ENCODE measurements at regions not wholly inside any gene's neighbourhood (a gene's known extent, or its start where the extent isn't known, plus 50 kb on each side); places are given as distances from the start of the nearest gene placed in this dataset.

DNA sequence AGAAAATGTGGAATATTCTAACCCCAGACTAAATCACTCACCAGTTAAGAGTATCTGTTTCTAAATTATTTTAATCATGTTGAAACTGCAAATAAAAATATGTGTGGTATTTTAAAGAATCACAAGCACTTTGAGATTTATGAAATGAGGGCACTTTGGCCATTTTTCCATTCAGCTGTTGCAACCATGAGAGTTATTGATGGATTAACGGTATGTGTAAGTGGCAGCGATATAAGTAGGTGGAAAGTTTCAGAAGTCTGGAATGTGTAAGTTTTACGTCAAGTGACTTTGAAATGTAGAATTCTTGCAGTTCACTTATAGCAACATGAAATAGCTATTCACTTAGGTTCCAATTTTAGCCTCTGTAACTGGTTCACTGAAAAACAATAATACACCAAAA lies 905.1 kb upstream of the SLIT2 start:
- TF ChIP-seq POLR2A (IDR thresholded peaks at IDR 0.05), result no peak
- TF ChIP-seq, protein P1, sequence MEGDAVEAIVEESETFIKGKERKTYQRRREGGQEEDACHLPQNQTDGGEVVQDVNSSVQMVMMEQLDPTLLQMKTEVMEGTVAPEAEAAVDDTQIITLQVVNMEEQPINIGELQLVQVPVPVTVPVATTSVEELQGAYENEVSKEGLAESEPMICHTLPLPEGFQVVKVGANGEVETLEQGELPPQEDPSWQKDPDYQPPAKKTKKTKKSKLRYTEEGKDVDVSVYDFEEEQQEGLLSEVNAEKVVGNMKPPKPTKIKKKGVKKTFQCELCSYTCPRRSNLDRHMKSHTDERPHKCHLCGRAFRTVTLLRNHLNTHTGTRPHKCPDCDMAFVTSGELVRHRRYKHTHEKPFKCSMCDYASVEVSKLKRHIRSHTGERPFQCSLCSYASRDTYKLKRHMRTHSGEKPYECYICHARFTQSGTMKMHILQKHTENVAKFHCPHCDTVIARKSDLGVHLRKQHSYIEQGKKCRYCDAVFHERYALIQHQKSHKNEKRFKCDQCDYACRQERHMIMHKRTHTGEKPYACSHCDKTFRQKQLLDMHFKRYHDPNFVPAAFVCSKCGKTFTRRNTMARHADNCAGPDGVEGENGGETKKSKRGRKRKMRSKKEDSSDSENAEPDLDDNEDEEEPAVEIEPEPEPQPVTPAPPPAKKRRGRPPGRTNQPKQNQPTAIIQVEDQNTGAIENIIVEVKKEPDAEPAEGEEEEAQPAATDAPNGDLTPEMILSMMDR (IDR thresholded peaks at IDR 0.05), result no peak
